ENCODE measurements at regions not wholly inside any gene's neighbourhood (a gene's known extent, or its start where the extent isn't known, plus 50 kb on each side); places are given as distances from the start of the nearest gene placed in this dataset.

DNA sequence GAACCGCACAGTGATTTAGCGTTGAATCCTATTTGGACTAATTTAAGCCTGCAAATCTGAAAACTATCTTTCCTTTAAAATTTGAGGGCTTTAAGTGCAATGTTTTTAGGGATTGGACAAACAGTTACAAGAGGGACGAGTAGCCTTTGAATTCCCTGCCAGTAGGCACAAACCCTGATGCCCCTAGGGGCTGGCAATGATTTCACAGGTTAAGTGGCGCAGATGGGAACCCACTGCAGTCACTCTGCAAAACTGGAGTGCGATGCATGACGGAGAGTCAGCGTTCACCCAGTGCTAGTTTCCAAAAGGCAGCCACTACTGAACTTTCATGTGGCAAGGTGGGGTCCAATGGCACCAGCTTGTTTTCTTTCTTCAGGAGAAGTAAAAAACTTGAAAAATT lies 99.4 kb upstream of the FRMD6 start:
- no peak for DNase-seq

DNA sequence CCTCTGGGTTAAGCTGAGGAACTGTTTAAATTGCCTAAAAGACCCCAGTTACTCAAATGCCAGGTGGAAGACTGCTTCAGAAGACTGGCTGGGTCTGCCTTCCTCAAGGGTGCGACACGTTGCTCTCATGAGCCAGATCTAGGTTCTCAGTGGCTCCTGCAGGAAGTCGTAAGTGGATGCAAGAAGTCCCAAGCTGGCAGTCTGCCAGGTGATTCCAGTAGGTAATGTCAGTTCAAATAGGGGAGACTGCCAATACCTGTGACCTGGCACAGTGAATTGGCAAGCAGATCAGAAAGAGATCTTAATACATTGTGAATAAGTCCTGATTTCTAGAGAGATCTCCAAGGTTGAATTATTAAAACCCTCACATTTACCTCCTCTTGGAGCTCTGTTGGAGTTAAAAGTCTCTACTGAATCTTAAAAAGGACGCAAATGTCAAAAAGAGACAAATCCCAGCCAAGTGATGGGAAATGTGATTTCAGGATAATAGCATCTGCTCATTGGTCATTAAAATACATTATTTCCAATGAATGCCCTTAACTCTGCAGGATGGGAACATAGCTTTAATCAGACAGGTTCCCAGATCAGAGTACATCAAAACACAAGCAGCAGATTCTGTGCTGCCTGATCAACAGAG lies 98.8 kb upstream of the FRMD6 start:
- no peak for DNase-seq

DNA sequence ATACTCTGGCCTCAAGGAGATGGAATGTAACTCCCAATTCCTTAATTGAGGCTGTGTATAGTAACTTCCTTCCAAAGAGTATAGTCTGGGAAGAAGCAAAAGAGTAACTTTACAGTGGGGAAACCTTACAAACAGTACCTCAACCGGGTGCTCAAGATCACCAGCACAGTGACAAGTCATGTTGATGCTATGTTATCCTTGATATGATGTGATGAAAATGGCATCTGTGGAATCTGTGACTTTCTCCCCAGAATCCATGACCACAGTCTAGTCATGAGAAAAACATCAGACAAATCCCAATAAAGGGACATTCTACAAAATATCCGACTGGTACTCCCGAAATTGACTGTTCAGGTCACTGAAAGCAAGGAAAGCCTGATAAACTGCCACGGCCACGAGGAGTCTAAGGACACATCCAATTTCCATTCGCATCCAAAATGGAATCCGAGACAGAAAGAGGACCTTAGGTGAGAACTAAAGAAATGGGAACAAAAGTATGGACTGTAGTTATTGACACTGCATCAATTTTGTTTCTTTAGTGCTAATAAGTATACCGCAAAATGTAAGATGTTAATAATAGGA lies 97.3 kb upstream of the FRMD6 start:
- DNase-seq = no peak

DNA sequence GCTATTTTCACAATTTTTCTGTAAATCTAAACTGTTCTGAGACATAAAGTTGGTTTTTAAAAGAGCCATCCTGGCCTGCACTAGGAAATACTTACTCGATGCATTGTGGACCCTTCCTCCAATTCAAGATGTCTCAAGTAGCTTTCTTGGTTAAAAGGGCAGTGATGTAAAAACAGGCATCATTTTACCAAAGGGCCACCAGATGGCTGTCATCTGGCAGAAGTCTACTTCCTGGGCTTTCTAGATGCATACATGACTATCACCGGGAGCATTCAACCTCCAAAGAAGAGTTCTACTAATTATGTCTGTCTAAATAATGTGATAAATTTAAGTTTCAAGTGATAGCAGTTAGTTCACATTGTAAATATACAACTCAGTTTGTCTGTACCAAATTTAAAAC lies 96.8 kb upstream of the FRMD6 start:
- no peak for DNase-seq

DNA sequence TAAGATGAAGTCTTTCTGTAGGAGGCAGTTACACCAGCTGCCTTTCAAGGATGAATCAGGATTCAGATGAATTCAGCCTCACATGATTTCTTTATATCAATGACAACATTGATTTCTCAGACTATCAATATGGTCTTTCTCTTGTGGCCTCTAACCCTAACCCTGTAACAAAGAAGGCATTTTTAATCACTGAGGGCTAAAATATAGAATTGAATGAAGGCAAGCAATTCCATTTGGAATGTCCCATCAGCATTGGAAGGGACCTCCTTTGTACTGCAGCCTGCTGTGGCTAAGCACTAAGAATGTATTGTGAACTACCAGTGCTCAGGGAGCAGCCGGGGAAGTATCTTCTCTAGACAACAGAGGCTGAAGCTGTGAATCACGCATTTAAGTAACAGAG lies 90.6 kb upstream of the FRMD6 start:
- DNase-seq = no peak

DNA sequence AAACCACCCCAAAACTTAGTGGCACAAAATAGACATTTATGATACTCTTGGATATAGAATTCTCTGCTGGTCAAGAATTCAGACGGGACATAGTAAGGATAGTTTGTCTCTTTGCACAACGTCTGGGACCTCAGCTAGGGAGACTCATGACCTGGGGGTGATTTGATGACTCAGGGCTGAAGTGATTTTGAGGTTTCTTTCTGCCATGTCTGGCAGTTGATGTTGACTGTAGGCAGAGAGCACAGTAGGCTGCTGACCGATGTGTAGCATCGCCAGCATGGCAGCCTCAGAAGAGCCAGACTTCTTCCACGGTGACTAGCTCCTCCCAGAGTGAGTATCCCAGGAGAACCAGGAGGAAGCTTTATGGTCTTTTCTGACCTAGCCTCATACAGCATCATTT lies 88.9 kb upstream of the FRMD6 start:
- DNase-seq = no peak

DNA sequence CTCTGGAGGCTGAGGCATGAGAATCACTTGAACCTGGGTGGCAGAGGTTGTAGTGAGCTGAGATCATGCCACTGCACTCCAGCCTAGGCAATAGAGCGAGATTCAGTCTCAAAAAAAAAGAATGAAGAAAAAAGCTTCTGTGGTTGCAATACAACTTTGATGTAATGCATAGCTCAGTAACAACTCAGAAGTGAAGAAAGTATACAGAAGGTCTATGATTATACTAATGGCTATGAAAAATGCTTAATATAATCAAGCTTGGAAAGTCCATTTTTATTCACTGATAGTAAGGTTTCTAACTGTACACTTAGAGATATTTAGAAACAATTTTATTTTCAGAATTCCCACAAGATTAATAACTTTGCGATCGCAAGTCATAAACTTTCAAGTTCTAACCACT lies 88.2 kb upstream of the FRMD6 start:
- DNase-seq = no peak

DNA sequence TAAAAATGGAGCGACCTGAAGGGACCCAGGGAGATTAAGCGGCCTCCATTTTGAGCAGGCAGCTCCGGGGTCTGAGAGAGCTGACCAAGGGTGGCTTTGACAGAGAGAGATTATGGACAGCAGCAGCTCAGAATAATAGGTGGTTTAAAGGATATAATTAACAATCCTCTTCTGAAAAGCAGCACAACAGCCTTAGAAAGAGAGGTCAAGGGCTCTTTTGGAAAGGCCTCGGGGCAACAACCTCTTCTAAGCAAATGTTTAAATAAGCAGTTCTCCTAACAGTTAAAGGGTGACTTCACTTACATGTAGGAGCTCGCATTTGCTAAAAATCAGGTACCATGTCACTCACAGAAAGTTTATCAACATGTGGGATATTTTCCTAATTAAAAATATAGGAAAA lies 87.2 kb upstream of the FRMD6 start:
- DNase-seq = no peak

DNA sequence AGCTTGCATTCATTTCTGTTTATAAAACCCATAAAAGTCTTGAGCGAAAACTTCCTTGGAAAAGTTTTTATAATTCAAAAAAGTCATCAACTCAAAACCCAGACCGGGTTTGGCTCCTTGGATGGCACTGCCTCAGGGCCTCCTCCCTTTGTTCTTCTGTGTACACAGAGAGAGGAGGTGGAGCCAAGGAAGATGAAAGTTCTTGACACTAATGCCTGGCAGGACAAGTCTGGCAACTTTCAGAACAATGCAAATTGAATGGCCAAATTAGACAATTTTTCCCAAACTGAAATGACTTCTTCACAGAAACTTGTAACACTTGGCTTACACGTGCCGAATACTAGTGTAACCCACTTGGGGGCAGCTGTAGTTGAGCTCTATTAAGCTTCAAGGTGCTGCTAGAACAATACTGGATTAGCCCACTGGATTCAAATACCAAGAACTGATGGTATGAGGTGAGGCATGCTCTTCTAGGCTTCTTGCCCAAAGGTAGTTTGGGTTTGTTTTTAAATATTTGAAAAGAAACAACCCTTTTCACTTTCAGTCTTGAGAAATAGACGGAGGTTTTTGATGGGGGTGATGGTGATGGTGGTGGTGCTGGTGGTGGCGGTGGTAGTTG lies 86.6 kb upstream of the FRMD6 start:
- no peak for DNase-seq

DNA sequence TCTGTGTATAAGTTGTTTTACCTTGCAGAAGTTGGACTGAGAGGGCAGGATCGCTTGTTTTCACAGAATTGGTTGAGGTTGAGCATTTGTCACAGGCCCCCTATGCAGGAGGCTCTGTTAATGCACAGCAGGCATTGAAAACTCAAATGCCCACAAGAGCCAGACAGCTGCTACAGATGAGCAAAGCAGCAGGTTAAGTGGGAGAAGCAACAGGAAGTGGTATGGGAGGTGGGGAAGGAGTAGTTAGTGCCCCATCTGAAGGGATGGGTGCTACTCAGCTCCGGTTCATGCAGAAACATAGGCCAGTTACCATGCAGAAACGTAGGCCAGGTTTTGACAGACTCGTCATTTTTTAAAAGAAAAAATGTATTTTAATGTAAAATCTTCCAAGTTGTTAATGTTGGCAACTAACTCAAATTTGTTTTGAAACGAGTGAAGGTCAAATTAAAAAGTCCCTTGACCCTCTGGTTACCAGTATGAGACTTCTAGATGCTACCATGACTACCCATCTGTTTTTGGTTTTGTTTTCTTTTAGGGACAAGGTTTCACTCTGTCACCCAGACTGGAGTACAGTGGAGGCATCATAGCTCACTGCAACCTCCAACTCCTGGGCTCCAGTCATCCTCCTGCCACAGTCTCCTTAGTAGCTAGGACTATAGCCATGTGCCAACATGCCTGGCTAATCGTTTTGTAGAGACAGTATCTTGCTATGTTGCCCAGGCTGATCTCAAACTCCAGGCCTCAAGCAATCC lies 84.7 kb upstream of the FRMD6 start:
- DNase-seq = no peak

DNA sequence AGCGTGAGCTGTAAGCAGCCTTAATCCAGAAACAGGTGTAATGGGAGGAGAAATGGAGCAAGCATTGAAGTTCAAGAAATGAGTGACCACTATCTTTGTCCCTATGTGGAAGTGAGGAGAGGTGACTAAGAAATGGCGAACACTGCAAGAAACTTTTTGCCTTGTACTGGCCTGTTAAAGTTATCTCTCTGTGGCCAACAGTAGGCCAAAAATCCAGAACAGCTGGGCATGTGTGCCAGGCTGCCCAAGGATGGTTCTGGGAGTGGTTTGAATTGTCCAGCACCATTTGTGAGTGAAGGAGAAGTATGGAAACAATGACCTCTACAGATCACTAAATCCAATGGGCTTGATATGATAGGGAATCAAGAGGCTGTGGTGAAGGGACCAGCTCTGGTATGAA lies 83.3 kb upstream of the FRMD6 start:
- DNase-seq = no peak

DNA sequence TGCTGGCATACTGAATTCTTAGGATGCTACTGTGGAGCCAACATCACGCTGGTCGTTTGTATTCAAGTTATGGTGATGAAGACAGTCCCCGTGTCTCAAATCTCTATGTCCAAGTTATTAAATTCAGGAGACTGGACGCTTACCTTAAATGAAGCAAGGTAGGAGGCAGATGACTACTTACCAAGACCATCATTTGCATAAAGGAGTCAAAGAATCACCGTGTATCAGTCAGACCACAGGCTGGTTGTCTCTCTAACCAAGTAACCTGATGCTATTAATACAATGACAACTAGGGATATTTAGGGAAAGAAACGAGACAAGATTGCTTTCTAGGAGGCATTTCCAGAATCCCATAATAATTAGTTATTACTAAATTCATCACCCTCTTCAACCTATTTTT lies 78.1 kb upstream of the FRMD6 start:
- DNase-seq = no peak

DNA sequence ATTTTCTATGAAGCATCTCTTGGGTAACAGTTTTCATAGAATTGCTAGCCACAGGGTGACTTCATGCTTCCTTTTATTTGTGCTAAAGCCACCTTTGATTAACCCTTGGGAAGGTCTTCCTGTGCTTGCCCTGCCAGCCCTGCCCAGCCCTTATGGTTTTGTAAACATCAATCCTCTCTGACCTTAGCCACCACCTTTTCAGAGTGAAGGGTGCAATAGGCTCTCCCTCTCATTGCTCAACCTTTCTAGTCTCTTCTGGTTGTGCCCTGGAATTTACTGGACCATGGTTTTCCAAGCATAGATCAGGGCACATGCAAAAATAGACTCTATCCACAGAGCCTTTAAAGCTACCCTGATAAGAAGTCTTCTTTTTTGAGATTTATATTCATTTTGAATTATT lies 77.7 kb upstream of the FRMD6 start:
- no peak for DNase-seq

DNA sequence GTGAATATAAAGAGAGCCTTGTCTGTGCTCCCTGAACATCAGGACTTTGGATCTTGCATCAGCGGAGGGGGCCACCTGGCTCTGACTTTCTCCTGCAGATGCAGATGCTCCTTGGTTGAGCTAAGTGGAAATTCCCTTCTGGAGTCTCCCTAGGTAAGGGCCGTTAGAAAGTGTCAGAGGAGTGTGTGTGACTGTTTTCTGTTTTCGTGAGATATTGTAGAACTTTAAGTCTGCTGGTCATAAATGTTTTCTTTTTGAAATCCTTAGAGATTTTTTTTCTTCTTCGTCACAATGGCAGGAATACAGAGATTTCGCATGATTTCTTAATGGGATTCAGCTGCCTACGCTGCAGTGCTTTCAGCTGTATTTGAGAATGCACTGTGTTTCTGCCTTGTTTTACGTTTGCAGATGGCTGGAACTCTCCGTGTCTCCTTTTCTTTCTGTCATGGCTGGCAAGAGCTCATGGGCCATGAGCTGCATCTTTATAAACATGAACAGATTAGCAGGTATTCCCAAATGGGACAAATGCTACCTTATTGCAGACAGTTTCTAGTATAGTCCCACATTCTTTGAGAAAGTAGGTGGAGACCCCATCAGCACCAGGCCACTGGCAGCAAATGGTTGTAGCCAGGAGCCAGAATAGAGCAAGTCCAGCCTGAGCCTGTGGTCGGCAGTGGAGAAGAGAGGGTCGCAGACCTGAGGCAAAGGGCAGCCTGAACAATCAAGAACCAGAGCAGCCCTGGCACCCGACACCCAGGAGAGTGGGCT lies 76.2 kb upstream of the FRMD6 start:
- no peak for DNase-seq

DNA sequence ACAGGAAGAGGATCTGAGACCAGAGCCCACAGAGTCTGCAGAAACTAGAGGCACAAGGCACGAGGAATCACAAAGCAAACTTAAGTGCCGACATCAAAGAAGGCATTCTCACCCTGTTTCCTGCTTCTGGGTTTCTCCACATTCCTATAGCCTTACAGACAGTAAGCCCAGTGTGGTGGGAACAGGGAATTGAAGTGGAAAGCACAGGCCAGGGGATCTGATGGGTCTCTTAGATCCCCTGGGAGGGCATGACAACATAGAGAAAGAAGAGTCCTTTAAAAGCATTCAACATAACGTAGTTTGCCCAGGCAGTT lies 75.6 kb upstream of the FRMD6 start:
- no peak for DNase-seq

DNA sequence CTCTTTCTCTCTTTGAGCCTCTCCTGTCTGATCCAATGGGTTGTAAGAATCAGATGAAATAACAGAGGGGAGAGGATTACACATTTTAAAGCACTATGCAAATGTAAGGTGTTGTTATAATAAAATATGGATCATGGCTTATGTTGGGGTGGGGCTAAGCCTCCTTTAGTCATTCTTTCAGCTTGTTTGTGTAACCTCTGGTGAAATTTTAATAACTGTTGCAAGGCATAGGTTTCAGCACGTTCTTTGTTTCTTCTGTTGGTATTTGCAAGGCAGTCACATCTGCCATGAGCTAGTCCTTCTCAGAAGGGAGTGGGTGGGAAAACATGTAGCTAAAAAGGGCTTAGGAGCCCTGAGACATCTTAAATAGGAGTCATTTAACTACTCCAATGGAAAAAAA lies 74.8 kb upstream of the FRMD6 start:
- DNase-seq = no peak

DNA sequence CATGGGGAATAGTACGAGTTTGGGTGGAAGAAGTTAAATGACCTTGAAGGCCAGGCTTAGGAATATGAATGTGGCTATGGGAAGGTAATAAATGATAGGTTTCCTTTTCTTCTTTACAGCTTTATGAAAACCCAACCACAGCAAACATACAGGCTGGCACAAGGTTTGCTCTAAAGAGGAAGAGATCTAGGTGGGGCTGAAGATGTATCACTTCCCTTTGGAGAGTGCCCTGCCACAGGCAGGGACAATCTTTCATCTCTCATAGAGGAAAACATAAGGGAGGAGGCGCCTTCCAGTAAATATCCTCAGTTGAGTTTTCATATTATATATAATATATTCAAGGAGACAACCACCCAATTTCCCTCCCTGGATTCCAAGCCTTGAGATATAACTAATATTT lies 72.9 kb upstream of the FRMD6 start:
- no peak for DNase-seq

DNA sequence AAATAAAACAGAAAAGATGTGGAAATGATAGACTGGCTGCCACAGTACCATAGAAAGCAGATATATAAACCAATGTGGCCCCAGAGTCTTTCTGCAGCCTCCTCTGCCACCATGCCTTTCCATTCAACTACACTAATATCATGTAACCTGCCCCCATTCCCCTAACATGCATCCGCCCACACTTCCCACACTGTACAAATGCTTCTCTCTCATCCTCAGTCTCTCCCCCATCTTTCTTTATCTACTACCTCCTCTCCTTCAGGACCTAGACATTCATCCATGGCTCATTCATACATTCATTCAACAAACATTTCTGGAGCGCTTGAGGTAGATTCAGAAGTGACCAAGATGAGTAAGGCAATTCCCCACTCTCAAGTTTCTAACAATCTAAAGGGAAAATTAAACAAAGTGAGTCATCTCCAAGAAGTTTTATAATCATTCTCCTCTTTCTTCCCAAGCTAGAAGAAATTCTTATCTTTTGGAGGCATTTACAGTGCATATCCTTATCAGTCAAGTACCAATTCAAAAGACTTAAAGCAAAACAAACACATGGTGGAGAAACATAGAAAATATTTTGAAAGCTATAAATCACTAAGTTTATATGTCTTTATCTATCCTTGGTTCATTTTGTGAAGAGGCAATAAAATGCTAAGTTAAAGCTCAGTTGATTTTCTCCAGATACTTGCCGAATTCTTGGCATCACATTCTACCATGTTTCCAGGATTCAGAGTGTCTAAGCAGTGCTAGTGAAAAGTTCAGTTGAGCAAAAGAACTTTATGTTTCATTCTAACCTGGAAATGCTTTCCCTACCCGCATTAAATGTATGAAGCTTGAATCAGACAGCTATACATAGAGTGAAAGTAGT lies 70.5 kb upstream of the FRMD6 start:
- DNase-seq = no peak

DNA sequence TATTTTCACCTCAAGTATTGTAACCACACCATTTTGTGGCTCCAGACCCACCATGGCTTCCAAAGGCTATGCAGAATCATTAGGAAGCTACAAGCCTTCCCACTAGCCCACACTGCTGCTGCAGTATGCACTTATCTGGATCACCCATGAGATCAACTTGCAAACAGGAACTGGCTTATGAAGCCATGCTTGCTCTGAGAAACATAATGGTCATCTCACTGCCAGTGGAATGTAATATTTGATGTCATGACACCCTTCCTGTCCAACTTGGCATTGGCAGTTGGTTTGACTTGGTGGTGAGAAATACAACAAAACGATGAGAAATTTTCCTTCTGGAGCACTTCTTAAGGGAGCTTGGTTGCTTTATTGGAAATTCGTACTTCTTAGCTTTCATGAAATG lies 69.3 kb upstream of the FRMD6 start:
- no peak for DNase-seq

DNA sequence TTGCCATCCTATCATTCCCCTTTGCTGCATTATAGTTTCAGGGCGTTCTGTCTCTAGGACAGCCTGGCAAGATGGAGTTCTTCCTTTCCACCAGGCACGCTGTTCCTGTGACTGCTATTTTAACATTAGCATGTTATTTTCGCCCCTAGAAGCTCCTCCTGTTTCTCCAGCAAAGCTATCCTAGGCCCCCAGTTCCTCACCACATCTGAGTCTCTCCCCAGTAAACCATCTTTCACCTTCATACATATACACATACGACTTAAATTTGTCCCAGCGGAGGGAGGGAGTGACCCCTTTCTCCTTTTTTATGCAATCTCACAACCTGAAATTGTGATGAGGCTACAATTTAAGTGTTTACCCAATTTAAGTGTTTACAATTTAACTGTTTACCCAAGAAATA lies 66.7 kb upstream of the FRMD6 start:
- no peak for DNase-seq

DNA sequence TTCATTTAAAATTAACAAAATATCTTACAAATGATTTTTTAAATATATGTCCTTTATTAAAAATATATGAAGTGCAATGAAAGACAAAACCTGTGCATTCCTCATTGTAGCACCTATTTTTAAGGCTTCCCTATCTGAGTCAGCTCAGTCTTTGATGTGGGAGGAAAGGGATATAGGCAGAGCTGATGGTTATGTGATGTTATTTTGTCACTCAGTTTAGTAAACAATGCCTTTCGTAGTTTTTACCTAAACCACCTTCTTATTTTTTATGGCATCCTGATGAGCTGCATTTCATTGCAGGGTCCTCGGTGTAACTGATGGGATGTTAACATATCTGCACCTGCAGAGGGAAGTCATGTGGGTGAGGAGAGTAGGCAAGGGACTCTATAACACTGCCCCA lies 58.9 kb upstream of the FRMD6 start:
- DNase-seq = no peak

DNA sequence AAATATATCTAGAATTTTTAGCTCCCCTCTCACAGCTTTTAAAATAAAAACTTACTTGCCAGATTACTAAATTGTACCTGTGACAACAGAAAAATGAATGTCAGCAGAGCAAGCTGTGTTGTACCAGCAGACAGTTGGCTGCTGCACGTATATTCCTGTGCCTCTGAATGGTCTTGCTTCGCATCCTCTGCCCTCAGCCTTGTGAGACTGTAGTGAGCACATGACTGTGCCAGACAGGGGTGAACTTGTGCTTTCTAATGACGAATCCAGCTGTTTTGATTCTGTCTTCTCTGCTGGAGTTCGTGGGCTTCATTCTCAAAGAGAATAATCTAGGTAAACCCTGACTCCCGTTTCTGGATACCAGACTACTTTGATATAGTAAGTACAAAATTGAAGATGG lies 58.3 kb upstream of the FRMD6 start:
- no peak for DNase-seq

Measured in hematopoietic multipotent progenitor cell treated with erythropoietin and hydrocortisone succinate and interleukin-3 and kit ligand, for 8 days (in vitro differentiated cells).